ENCODE measurements at regions not wholly inside any gene's neighbourhood (a gene's known extent, or its start where the extent isn't known, plus 50 kb on each side); places are given as distances from the start of the nearest gene placed in this dataset.

GRCh38 chr2:191740759-191741158, 62.8 kb downstream of the NABP1 start:
- Histone ChIP-seq H3K4me1 (no peaks in the 10 kb centered on the region), H3K27me3 (replicated peaks in 1 of 7) (no peaks in the 10 kb centered on the region), H3K9me3 (no peaks in the 10 kb centered on the region), H3K4me3 (no peak overlapping the region), H3K27ac (no peak overlapping the region), H3K36me3 (no peaks in the 10 kb centered on the region)
- TF ChIP-seq POLR2A (IDR thresholded peaks at IDR 0.05): no peak
- intact Hi-C loops (cut with DNase I; ENCODE audit: low total_unique reads): no loop called here
- WGBS, 5 donors: 84 to 100% (median 86%) methylated on average over 1 to 3 of the region's 3 CpGs
- no peak for DNase-seq

DNA sequence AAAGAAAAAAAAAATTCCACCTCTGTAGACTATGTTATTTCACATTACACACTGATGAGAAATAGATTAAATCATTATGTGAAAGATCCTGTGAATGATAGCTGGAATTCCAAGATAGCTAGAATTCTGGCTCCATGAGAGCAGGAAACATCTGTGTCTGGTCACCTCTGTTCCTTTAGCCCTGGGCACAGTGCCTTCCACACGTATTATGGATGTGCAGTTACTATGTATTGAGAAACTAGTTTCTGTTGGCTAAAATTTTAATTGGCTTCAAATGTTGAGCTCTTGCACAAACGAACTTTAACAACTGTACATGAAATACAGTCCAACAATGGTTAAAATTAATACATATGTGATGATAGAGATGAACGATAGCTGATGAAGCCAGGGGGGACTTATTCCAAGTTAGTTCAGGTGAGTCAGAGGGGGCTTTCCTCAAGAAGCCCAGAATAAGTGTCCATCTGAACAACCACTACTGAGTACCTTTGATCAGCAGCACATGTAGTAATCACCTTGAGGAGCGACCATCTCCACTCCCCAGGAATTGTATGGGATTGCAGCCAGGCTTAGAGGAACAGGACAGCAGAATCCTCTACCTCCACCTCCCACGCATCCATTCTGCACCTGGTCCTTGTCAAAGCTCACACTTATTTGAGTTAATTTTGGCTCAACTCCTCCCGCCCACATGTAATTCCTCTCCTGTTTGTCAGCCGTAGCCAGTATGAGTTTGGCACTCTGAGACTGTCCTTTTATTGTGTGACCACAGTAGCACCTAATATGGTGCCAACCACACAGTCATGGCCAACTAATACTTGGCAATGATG, 68.6 kb downstream of the NABP1 start:
- H3K27ac ChIP-seq: no peak overlapping the region
- H3K4me3 ChIP-seq: no peak overlapping the region
- H3K4me1 ChIP-seq: no peaks in the 10 kb centered on the region
- 74 to 85% (median 77%) methylated on average over 7 of the region's 7 CpGs for WGBS, 5 donors
- DNase-seq: no peak
- no peaks in the 10 kb centered on the region for H3K9me3 ChIP-seq
- H3K36me3 ChIP-seq: no peaks in the 10 kb centered on the region
- intact Hi-C loops (cut with DNase I; ENCODE audit: low total_unique reads): no loop called here
- no peak for TF ChIP-seq POLR2A (IDR thresholded peaks at IDR 0.05)
- no peak for TF ChIP-seq POLR2AphosphoS5 (IDR thresholded peaks at IDR 0.05)
- H3K27me3 ChIP-seq (replicated peaks in 1 of 7): no peaks in the 10 kb centered on the region

DNA sequence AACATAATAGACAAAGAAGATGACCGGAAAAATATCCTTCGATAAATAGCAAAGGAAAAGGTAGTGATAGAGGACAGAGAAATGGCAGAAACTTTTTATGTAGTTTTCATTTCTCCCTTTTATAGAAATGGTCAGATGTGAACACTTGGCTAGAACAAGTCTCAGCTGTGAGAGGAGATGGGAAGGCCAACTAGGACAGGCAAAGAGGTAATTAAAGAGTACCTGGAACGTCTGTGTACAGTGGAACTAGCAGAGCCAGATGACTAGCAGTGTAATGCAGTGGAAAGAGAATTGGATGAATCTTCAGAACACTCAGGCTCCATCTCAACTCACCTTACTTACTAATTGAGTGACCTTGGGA, 69.2 kb downstream of the NABP1 start:
- no peak for DNase-seq
- no peaks in the 10 kb centered on the region for H3K4me1 ChIP-seq
- TF ChIP-seq POLR2A (IDR thresholded peaks at IDR 0.05): no peak
- no peak for TF ChIP-seq POLR2AphosphoS5 (IDR thresholded peaks at IDR 0.05)
- TF ChIP-seq, protein P1, sequence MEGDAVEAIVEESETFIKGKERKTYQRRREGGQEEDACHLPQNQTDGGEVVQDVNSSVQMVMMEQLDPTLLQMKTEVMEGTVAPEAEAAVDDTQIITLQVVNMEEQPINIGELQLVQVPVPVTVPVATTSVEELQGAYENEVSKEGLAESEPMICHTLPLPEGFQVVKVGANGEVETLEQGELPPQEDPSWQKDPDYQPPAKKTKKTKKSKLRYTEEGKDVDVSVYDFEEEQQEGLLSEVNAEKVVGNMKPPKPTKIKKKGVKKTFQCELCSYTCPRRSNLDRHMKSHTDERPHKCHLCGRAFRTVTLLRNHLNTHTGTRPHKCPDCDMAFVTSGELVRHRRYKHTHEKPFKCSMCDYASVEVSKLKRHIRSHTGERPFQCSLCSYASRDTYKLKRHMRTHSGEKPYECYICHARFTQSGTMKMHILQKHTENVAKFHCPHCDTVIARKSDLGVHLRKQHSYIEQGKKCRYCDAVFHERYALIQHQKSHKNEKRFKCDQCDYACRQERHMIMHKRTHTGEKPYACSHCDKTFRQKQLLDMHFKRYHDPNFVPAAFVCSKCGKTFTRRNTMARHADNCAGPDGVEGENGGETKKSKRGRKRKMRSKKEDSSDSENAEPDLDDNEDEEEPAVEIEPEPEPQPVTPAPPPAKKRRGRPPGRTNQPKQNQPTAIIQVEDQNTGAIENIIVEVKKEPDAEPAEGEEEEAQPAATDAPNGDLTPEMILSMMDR (IDR thresholded peaks at IDR 0.05 in 8 of 11, conservative IDR thresholded peaks at IDR 0.05 in 3 of 11): no peak
- H3K27me3 ChIP-seq (replicated peaks in 1 of 7): no peaks in the 10 kb centered on the region
- no peaks in the 10 kb centered on the region for H3K9me3 ChIP-seq
- no peaks in the 10 kb centered on the region for H3K36me3 ChIP-seq
- no peak overlapping the region for H3K4me3 ChIP-seq
- no peak overlapping the region for H3K27ac ChIP-seq
- WGBS, 5 donors: 90 to 94% (median 91%) methylated on average over 3 of the region's 3 CpGs
- intact Hi-C loops (cut with DNase I; ENCODE audit: low total_unique reads): no loop called here

- DNase-seq: no peak
- TF ChIP-seq POLR2AphosphoS5 (IDR thresholded peaks at IDR 0.05) (no peak), POLR2A (IDR thresholded peaks at IDR 0.05) (no peak)
- TF ChIP-seq, protein P1 (IDR thresholded peaks at IDR 0.05 in 8 of 11, conservative IDR thresholded peaks at IDR 0.05 in 3 of 11): no peak
- H3K4me1 ChIP-seq: no peaks in the 10 kb centered on the region
- no peak overlapping the region for H3K27ac ChIP-seq
- WGBS, 5 donors: 61 to 84% (median 72%) methylated on average over 3 of the region's 3 CpGs
- no peaks in the 10 kb centered on the region for H3K36me3 ChIP-seq
- no peaks in the 10 kb centered on the region for H3K27me3 ChIP-seq (replicated peaks in 1 of 7)
- H3K4me3 ChIP-seq: no peak overlapping the region
- intact Hi-C loops (cut with DNase I; ENCODE audit: low total_unique reads): no loop called here
- H3K9me3 ChIP-seq: no peaks in the 10 kb centered on the region
Observed at GRCh38 chr2:191748059-191748461, 70.1 kb downstream of the NABP1 start.

- TF ChIP-seq, protein P1 (IDR thresholded peaks at IDR 0.05 in 8 of 11, conservative IDR thresholded peaks at IDR 0.05 in 3 of 11): no peak
- TF ChIP-seq POLR2AphosphoS5 (IDR thresholded peaks at IDR 0.05) (no peak), POLR2A (IDR thresholded peaks at IDR 0.05) (no peak)
- Histone ChIP-seq H3K4me3 (no peak overlapping the region), H3K4me1 (no peaks in the 10 kb centered on the region), H3K9me3 (no peaks in the 10 kb centered on the region), H3K27ac (no peak overlapping the region), H3K36me3 (no peaks in the 10 kb centered on the region), H3K27me3 (replicated peaks in 1 of 7) (no peaks in the 10 kb centered on the region)
- WGBS, 5 donors: 46 to 76% (median 58%) methylated on average over 1 of the region's 1 CpG
- no peak for DNase-seq
- intact Hi-C loops (cut with DNase I; ENCODE audit: low total_unique reads): no loop called here
Observed at GRCh38 chr2:191748528-191749180, 70.7 kb downstream of the NABP1 start.
